GM13977 (cell line): ENCODE measurements at regions not wholly inside any gene's neighbourhood (a gene's known extent, or its start where the extent isn't known, plus 50 kb on each side); places are given as distances from the start of the nearest gene placed in this dataset.
"Not testable (repeated sequence)": the region's sequence is repeated elsewhere in the genome, so short reads cannot be mapped to it uniquely, and the experiment has no call there.

Source experiments
- DNase-seq: peaks from one replicate; pipeline ENCODE4 v3.0.0; 2012; ENCODE audit warnings: low spot score
- CTCF ChIP-seq: IDR thresholded peaks from 2 replicates; pipeline ENCODE4 v1.5.1; 2012; ENCODE audit warnings: mild to moderate bottlenecking, control low read depth; ENCODE audit not compliant: insufficient read depth; ENCODE audit errors: extremely low read depth, missing control alignments
- in situ Hi-C: fragments of 300-500 bp; cut with MboI; formaldehyde crosslinking; loops from one replicate; pipeline ENCODE4 v1.12.0; 2022; ENCODE audit warnings: low sequenced_read_pairs, low pct_unique_long_range_greater_than_20kb, mixed read lengths, inconsistent platforms; ENCODE audit not compliant: unreplicated experiment

- no peak for TF ChIP-seq CTCF
- in situ Hi-C loops, result no loop called here
- no peak for DNase-seq
Observed at GRCh38 chr16:29320274-29320999, 86.1 kb downstream of the NPIPB11 start.

- no peak for DNase-seq
- in situ Hi-C loops, result no loop called here
- no peak for TF ChIP-seq CTCF
Observed at GRCh38 chr16:29319726-29320125, 86.8 kb downstream of the NPIPB11 start.

GRCh38 chr16:29318561-29318968 lies 87.9 kb downstream of the NPIPB11 start:
- in situ Hi-C loops, DNase-seq: not testable (repeated sequence)

GRCh38 chr16:29318037-29318436 lies 88.5 kb downstream of the NPIPB11 start:
- in situ Hi-C loops, result no loop called here
- DNase-seq, result no peak
- no peak for TF ChIP-seq CTCF

GRCh38 chr16:29317269-29317668 lies 89.2 kb downstream of the NPIPB11 start:
- in situ Hi-C loops, result no loop called here
- DNase-seq, result no peak
- TF ChIP-seq CTCF, result no peak

GRCh38 chr16:29316761-29317183 lies 89.7 kb downstream of the NPIPB11 start:
- DNase-seq, result no peak
- in situ Hi-C loops, result no loop called here
- no peak for TF ChIP-seq CTCF

- in situ Hi-C loops, result no loop called here
- no peak for TF ChIP-seq CTCF
- no peak for DNase-seq
Observed at GRCh38 chr16:29315916-29316517, 90.5 kb downstream of the NPIPB11 start.
